Skeletal muscle satellite cell (primary cell): ENCODE measurements at regions not wholly inside any gene's neighbourhood (a gene's known extent, or its start where the extent isn't known, plus 50 kb on each side); places are given as distances from the start of the nearest gene placed in this dataset.
A peak's percentile ranks its signal among the peaks of the same experiment; 100 is the strongest.

Source experiments
- H3K27me3 ChIP-seq: 2 replicates; pipeline ENCODE4 v1.7.0; 2013; ENCODE audit warnings: low read length; ENCODE audit not compliant: control insufficient read depth, insufficient read depth
- H3K36me3 ChIP-seq: 2 replicates; pipeline ENCODE4 v1.7.0; 2013; ENCODE audit warnings: mild to moderate bottlenecking, control low read depth, low read length; ENCODE audit not compliant: insufficient read depth
- H3K4me1 ChIP-seq: 2 replicates; pipeline ENCODE4 v1.7.0; 2013; ENCODE audit warnings: low read length; ENCODE audit not compliant: control insufficient read depth, insufficient read depth
- H3K4me2 ChIP-seq: 2 replicates; pipeline ENCODE4 v1.7.0; 2013; ENCODE audit warnings: mild to moderate bottlenecking, low read length
- H3K4me3 ChIP-seq: 2 replicates; pipeline ENCODE4 v1.7.0; 2013; ENCODE audit warnings: low read length
- H3K9ac ChIP-seq: 2 replicates; pipeline ENCODE4 v1.7.0; 2013; ENCODE audit warnings: mild to moderate bottlenecking, low read depth, low read length, moderate library complexity
- H3K9me3 ChIP-seq: replicated peaks from 2 replicates; pipeline ENCODE4 v1.7.0; 2013; ENCODE audit warnings: mild to moderate bottlenecking, control low read depth, low read length

DNA sequence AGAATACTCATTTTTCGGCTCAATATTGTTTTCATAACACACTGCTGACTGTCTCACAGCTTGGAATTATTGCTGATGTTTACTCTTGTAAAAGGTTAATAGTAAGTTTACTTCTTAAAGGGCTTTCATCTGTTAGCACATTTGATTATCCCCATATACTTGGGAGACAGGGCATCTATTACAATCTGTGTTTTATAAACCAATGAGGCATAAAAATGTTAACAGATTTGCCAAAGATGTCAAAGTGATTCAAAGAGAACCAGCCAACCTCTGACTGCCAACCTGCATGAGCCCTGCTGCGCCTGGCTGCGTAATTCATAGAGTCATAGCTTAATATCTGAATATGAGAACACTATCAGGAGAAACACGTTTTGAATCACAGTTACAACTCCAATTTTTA is 665.6 kb downstream of the TRIML1 start:
- no peak overlapping the region for H3K4me2 ChIP-seq
- no peaks in the 10 kb centered on the region for H3K4me1 ChIP-seq
- H3K9ac ChIP-seq: no peak overlapping the region
- H3K4me3 ChIP-seq: no peak overlapping the region
- no peaks in the 10 kb centered on the region for H3K27me3 ChIP-seq
- no peaks in the 10 kb centered on the region for H3K9me3 ChIP-seq
- no peaks in the 10 kb centered on the region for H3K36me3 ChIP-seq

DNA sequence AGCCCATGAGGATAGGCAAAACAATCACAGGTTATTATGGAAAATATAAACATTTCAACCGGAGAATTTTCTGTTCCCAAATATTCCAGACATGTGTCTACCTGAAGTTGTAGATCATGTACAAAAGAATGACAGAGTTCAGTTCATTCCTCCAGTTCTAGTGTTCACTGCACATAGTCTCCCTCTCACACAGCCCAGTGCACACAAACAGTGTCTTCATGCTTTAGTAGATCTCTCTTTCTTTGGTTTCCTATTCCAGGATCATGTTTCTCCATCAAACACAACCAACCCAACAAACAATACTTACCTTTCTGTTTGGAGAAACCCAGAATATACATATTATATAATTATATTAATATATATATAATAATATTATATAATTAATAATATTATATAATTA is 671.9 kb downstream of the TRIML1 start:
- H3K4me2 ChIP-seq: no peak overlapping the region
- no peaks in the 10 kb centered on the region for H3K36me3 ChIP-seq
- no peak overlapping the region for H3K4me3 ChIP-seq
- H3K4me1 ChIP-seq: no peaks in the 10 kb centered on the region
- no peaks in the 10 kb centered on the region for H3K27me3 ChIP-seq
- H3K9me3 ChIP-seq: no peaks in the 10 kb centered on the region
- no peak overlapping the region for H3K9ac ChIP-seq

DNA sequence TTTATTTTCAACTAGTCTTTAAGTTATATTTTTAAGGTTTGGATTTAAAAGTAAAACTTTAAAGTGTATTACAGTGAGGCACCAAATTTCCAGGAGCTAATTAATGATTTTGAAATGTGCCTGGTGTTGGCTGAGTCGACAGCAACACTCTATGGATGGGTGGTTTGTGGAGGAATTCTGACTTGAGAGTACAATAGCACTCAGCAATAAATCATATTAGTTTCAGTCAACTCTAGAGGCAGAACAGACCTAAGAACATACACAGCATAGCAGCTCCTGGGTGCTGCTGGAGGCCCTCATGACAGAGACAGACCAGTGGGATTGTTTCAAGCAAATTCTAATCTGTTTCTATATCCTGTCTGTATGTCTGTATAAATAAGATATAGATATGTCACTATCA is 673.4 kb downstream of the TRIML1 start:
- Histone ChIP-seq H3K9ac (no peak overlapping the region), H3K9me3 (no peaks in the 10 kb centered on the region), H3K27me3 (no peaks in the 10 kb centered on the region)

DNA sequence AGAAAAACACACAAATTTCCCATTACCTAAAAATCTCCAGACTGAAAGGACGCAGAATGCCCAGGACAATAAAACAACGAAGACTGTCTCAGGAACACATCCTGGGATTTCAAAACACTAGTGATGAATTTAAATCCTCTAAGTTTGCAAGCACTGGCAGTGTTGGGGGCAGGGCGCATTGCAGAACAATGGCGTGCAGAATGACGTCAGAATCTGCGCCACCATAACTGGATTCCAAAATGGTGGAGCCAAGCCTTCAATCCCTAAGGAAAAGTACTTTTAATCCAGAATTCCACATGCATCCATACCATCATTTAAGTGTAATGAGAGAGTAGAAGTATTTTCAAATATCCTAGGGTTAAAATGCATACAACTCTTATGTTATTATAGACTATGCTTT is 679.1 kb downstream of the TRIML1 start:
- no peaks in the 10 kb centered on the region for H3K4me1 ChIP-seq
- no peaks in the 10 kb centered on the region for H3K9me3 ChIP-seq
- H3K4me2 ChIP-seq: no peak overlapping the region
- H3K27me3 ChIP-seq: no peaks in the 10 kb centered on the region
- H3K4me3 ChIP-seq: no peak overlapping the region
- no peaks in the 10 kb centered on the region for H3K36me3 ChIP-seq
- H3K9ac ChIP-seq: no peak overlapping the region

More for the DNA sequence above, 673.4 kb downstream of the TRIML1 start:
- Histone ChIP-seq H3K4me2 (no peak overlapping the region), H3K4me3 (no peak overlapping the region), H3K4me1 (no peaks in the 10 kb centered on the region), H3K36me3 (no peaks in the 10 kb centered on the region)

DNA sequence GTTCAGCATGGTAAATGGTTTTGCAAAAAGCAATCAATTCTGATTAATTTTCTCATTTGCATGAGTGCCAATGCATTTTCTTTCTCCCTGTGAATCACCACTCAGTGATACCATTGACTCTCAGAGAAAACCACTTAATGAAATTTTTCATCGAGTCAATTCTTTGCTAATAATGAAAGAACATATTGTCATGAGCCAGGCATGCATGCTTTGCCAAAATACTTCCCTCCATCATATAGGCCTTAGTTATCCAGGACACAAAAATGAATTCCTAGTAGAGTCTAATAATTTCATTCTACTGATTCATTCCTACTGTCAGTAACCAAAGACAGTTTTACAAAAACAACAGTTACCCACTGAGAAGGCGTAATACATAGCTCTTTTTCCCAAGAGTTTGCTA is 680.0 kb downstream of the TRIML1 start:
- no peak overlapping the region for H3K9ac ChIP-seq
- no peak overlapping the region for H3K4me2 ChIP-seq
- H3K36me3 ChIP-seq: no peaks in the 10 kb centered on the region
- no peaks in the 10 kb centered on the region for H3K4me1 ChIP-seq
- H3K27me3 ChIP-seq: no peaks in the 10 kb centered on the region
- H3K4me3 ChIP-seq: no peak overlapping the region
- no peaks in the 10 kb centered on the region for H3K9me3 ChIP-seq

GRCh38 chr4:188821500-188821899 is 682.3 kb downstream of the TRIML1 start:
- Histone ChIP-seq H3K4me1 (no peaks in the 10 kb centered on the region), H3K4me3 (no peak overlapping the region), H3K36me3 (no peaks in the 10 kb centered on the region), H3K4me2 (no peak overlapping the region), H3K9me3 (no peaks in the 10 kb centered on the region), H3K27me3 (no peaks in the 10 kb centered on the region), H3K9ac (no peak overlapping the region)

- Histone ChIP-seq H3K4me2 (no peak overlapping the region), H3K4me3 (no peak overlapping the region), H3K9ac (no peak overlapping the region), H3K4me1 (no peaks in the 10 kb centered on the region), H3K9me3 (no peaks in the 10 kb centered on the region), H3K27me3 (no peaks in the 10 kb centered on the region), H3K36me3 (no peaks in the 10 kb centered on the region)
Observed at GRCh38 chr4:188822698-188823097, 683.5 kb downstream of the TRIML1 start.

GRCh38 chr4:188824553-188824952 is 685.3 kb downstream of the TRIML1 start:
- Histone ChIP-seq H3K4me3 (no peak overlapping the region), H3K36me3 (no peaks in the 10 kb centered on the region), H3K9ac (no peak overlapping the region), H3K4me1 (no peaks in the 10 kb centered on the region), H3K27me3 (no peaks in the 10 kb centered on the region), H3K9me3 (no peaks in the 10 kb centered on the region), H3K4me2 (no peak overlapping the region)

- Histone ChIP-seq H3K9me3 (no peaks in the 10 kb centered on the region), H3K27me3 (no peaks in the 10 kb centered on the region), H3K9ac (no peak overlapping the region)
Observed at GRCh38 chr4:188826393-188826792, 687.2 kb downstream of the TRIML1 start.

DNA sequence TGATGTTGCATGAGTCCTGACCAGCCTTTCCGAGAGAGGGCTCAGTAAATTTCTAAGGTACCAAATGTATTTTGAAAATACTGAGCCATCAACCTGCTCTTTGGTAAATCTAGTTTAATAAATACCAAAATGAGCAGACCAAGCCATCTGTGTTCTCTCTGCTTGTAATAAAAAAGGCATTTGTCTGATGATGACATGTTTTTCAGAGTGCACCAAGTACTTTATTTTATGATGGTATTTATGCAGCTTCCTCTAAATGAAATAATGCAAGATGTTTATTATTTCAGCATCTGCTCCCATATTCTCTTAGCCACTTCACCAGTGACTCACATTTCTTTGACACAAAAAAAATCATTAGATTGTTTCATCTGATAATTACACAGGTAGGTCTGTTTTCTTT is 700.5 kb downstream of the TRIML1 start:
- Histone ChIP-seq H3K9ac (no peak overlapping the region), H3K27me3 (no peaks in the 10 kb centered on the region), H3K4me2 (no peak overlapping the region), H3K4me1 (peaks cover 8% of the 10 kb centered on the region), H3K36me3 (no peaks in the 10 kb centered on the region), H3K9me3 (no peaks in the 10 kb centered on the region), H3K4me3 (no peak overlapping the region)

More at GRCh38 chr4:188826393-188826792, 687.2 kb downstream of the TRIML1 start:
- Histone ChIP-seq H3K36me3 (no peaks in the 10 kb centered on the region), H3K4me1 (no peaks in the 10 kb centered on the region), H3K4me3 (no peak overlapping the region), H3K4me2 (no peak overlapping the region)

GRCh38 chr4:188841523-188841922 is 702.3 kb downstream of the TRIML1 start:
- H3K27me3 ChIP-seq: no peaks in the 10 kb centered on the region
- peak overlapping the region; percentile 45 for H3K4me2 ChIP-seq
- no peaks in the 10 kb centered on the region for H3K9me3 ChIP-seq
- H3K4me3 ChIP-seq: no peak overlapping the region
- no peaks in the 10 kb centered on the region for H3K36me3 ChIP-seq
- no peak overlapping the region for H3K9ac ChIP-seq
- H3K4me1 ChIP-seq: peaks cover 8% of the 10 kb centered on the region

GRCh38 chr4:188854436-188854835 is 715.2 kb downstream of the TRIML1 start:
- no peaks in the 10 kb centered on the region for H3K36me3 ChIP-seq
- no peaks in the 10 kb centered on the region for H3K4me1 ChIP-seq
- no peak overlapping the region for H3K9ac ChIP-seq
- no peak overlapping the region for H3K4me3 ChIP-seq
- no peaks in the 10 kb centered on the region for H3K9me3 ChIP-seq
- H3K27me3 ChIP-seq: no peaks in the 10 kb centered on the region
- no peak overlapping the region for H3K4me2 ChIP-seq
